Upper lobe of right lung (tissue), 1 donor: ENCODE measurements at regions not wholly inside any gene's neighbourhood (a gene's known extent, or its start where the extent isn't known, plus 50 kb on each side); places are given as distances from the start of the nearest gene placed in this dataset.

Experiments used
- ATAC-seq: fragments of 200-7000 bp; cut with Tn5 transposase; one replicate; pipeline ENCODE4 v1.9.1; 2020; ENCODE audit warnings: mild to moderate bottlenecking, moderate library complexity
- DNase-seq: peaks from one replicate; pipeline ENCODE4 v3.0.0-alpha.2; 2020
- H3K27ac ChIP-seq: fragments of 200-600 bp; one replicate; pipeline ENCODE4 v1.8.0; 2022
- H3K27me3 ChIP-seq: fragments of 200-600 bp; one replicate; pipeline ENCODE4 v1.8.0; 2022; ENCODE audit warnings: mild to moderate bottlenecking
- H3K36me3 ChIP-seq: fragments of 200-600 bp; one replicate; pipeline ENCODE4 v1.8.0; 2022
- H3K4me1 ChIP-seq: fragments of 200-600 bp; one replicate; pipeline ENCODE4 v1.8.0; 2022
- H3K4me3 ChIP-seq: fragments of 200-600 bp; one replicate; pipeline ENCODE4 v1.8.0; 2022; ENCODE audit warnings: mild to moderate bottlenecking
- H3K9me3 ChIP-seq: fragments of 200-600 bp; one replicate; pipeline ENCODE4 v1.8.0; 2022
- CTCF ChIP-seq: fragments of 200-600 bp; IDR thresholded peaks from one replicate; pipeline ENCODE4 v1.8.0; 2022; ENCODE audit warnings: antibody characterized with exemption
- intact Hi-C: fragments of 100-400 bp; cut with DNase I; formaldehyde crosslinking; loops from one replicate; pipeline ENCODE4 v1.11.0; 2022
- donor health status: DM: no; HTN: yes; CAD: no; lungs with severe emphysema.

DNA sequence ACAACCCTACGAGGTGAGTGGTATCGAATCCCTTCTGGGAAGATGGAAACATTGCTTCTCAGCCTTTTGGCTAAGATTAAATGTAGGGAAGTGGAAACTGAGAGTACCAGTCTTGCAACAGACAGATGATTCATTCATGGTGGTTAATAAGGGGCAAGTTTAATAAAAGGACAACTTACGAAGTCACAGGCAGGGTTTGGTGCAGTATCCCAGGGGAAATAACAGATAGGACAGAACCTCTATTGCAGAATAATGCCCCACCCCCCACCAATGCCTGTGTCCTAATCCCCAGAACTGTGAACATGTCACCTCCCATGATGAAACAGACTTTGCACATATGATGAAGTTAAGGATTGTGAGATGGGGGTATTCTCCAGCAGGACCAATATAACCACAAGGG is 212.5 kb downstream of the TBX5 start:
- intact Hi-C loops: no loop called here
- H3K27ac ChIP-seq: no peak overlapping the region
- TF ChIP-seq CTCF: no peak
- DNase-seq: no peak
- no peaks in the 10 kb centered on the region for H3K36me3 ChIP-seq
- no peaks in the 10 kb centered on the region for H3K9me3 ChIP-seq
- no peak for ATAC-seq
- H3K27me3 ChIP-seq: no peaks in the 10 kb centered on the region
- no peak overlapping the region for H3K4me3 ChIP-seq
- H3K4me1 ChIP-seq: no peaks in the 10 kb centered on the region

GRCh38 chr12:114192549-114192948 is 213.4 kb downstream of the TBX5 start:
- DNase-seq: no peak
- intact Hi-C loops: no loop called here
- ATAC-seq: no peak
- no peaks in the 10 kb centered on the region for H3K27me3 ChIP-seq
- no peaks in the 10 kb centered on the region for H3K4me1 ChIP-seq
- H3K4me3 ChIP-seq: no peak overlapping the region
- no peak overlapping the region for H3K27ac ChIP-seq
- H3K9me3 ChIP-seq: no peaks in the 10 kb centered on the region
- TF ChIP-seq CTCF: no peak
- no peaks in the 10 kb centered on the region for H3K36me3 ChIP-seq

DNA sequence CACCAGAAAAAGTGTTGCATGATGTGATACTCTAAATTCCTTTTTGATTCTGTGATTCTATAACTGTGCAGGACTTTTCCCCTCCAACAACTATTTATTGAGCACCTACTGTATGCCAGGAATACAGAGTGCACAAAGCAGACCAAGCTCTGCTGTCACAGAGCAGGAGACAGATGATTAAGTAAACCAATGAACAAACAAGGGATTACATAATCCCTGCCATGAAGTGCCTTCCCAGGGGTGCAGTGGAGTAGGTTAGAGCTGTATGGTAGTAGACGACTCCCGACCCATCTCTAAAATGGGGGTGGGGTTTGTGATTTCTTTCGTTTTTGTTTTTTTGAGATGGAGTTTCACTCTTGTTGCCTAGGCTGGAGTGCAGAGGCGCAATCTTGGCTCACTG is 213.9 kb downstream of the TBX5 start:
- ATAC-seq (no peak), DNase-seq (no peak)
- Histone ChIP-seq H3K36me3 (no peaks in the 10 kb centered on the region), H3K4me3 (no peak overlapping the region), H3K4me1 (no peaks in the 10 kb centered on the region), H3K9me3 (no peaks in the 10 kb centered on the region), H3K27me3 (no peaks in the 10 kb centered on the region), H3K27ac (no peak overlapping the region)
- no peak for TF ChIP-seq CTCF
- intact Hi-C loops: no loop called here

DNA sequence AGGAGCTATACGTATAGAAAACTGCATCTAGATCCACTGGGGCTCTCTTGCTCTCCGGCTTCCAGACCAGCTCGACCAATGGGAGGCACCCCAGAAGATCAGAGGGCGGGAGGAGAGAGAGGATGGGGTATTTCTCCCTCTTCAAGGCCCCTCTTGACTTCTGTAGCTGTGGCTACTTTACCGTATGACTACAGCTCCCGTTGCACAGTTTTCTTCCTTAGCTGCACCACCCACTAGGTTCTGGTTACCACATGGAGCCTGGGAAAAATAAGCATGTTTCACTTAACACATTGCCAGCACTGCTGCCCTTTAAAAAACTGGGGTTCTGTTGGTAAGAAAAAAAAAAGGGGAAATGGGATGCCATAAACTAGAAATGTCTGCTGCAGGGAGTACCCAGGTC is 214.4 kb downstream of the TBX5 start:
- no peaks in the 10 kb centered on the region for H3K27me3 ChIP-seq
- no peak overlapping the region for H3K4me3 ChIP-seq
- no peaks in the 10 kb centered on the region for H3K9me3 ChIP-seq
- H3K4me1 ChIP-seq: no peaks in the 10 kb centered on the region
- no peak overlapping the region for H3K27ac ChIP-seq
- ATAC-seq (no peak), DNase-seq (no peak)
- intact Hi-C loops: no loop called here
- no peak for TF ChIP-seq CTCF
- no peaks in the 10 kb centered on the region for H3K36me3 ChIP-seq

GRCh38 chr12:114190971-114191370 is 215.0 kb downstream of the TBX5 start:
- Histone ChIP-seq H3K4me3 (no peak overlapping the region), H3K4me1 (no peaks in the 10 kb centered on the region), H3K9me3 (no peaks in the 10 kb centered on the region), H3K27ac (no peak overlapping the region), H3K27me3 (no peaks in the 10 kb centered on the region), H3K36me3 (no peaks in the 10 kb centered on the region)
- DNase-seq: no peak
- TF ChIP-seq CTCF: no peak
- ATAC-seq: no peak
- intact Hi-C loops: no loop called here

DNA sequence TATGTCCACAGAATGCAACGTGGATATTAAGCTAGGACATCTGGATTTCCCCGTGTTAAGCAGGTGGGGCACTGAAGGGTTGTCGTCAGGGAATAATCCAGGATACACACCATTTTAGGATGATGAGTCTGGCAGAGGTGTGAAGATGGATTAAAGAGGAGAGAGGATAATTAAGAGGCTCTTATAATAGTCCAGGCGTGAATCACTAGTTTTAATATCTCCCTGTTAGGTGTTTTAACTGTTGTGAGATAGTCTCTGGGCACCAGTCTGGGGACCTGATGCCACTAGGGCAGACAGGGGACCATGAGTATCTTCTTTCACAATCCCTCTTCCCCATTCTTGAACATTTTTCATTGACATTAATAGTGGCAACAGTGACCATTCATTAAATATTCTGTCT is 216.7 kb downstream of the TBX5 start:
- Histone ChIP-seq H3K27me3 (no peaks in the 10 kb centered on the region), H3K4me1 (no peaks in the 10 kb centered on the region), H3K27ac (no peak overlapping the region), H3K4me3 (no peak overlapping the region), H3K9me3 (no peaks in the 10 kb centered on the region), H3K36me3 (no peaks in the 10 kb centered on the region)
- ATAC-seq (no peak), DNase-seq (no peak)
- no peak for TF ChIP-seq CTCF
- intact Hi-C loops: no loop called here
